HG03442 (cell line): ENCODE measurements at regions not wholly inside any gene's neighbourhood (a gene's known extent, or its start where the extent isn't known, plus 50 kb on each side); places are given as distances from the start of the nearest gene placed in this dataset.
A peak's percentile ranks its signal among the peaks of the same experiment; 100 is the strongest.

Experiments used
- ATAC-seq: cut with Tn5 transposase; IDR thresholded peaks from one replicate; pipeline ENCODE4 v1.9.1; 2021; ENCODE audit warnings: mild to moderate bottlenecking, moderate library complexity; ENCODE audit not compliant: unreplicated experiment

- no peak for ATAC-seq
These were observed 60.7 kb upstream of the GATA6 start for GRCh38 chr18:22108674-22109073.

GRCh38 chr18:22109535-22109934, 59.9 kb upstream of the GATA6 start:
- ATAC-seq = peak; percentile 67

- ATAC-seq = no peak
These were observed 58.9 kb upstream of the GATA6 start for GRCh38 chr18:22110461-22110924.

- ATAC-seq = no peak
These were observed 57.2 kb upstream of the GATA6 start for GRCh38 chr18:22112215-22112614.

- ATAC-seq = no peak
These were observed 56.1 kb upstream of the GATA6 start for GRCh38 chr18:22113144-22113844.

- ATAC-seq = no peak
These were observed 54.7 kb upstream of the GATA6 start for GRCh38 chr18:22114526-22115321.

- no peak for ATAC-seq
These were observed 53.8 kb upstream of the GATA6 start for GRCh38 chr18:22115573-22115972.
